Stimulated activated CD4-positive, alpha-beta T cell treated with anti-CD3 and anti-CD28 coated beads, TNF-alpha, amount 100 ng/mL, for 24 hours (primary cell): ENCODE measurements at regions not wholly inside any gene's neighbourhood (a gene's known extent, or its start where the extent isn't known, plus 50 kb on each side); places are given as distances from the start of the nearest gene placed in this dataset.

Source experiments
- DNase-seq, 3 experiments: peaks; one replicate each; pipeline ENCODE4 v3.0.0-alpha.2; 2020; ENCODE audit warnings: low read depth in 3 of 3

- no peak for DNase-seq
These were observed 63.9 kb upstream of the BARHL2 start for GRCh38 chr1:90780981-90781380.

GRCh38 chr1:90779573-90779972, 62.5 kb upstream of the BARHL2 start:
- no peak for DNase-seq

GRCh38 chr1:90778486-90778885, 61.4 kb upstream of the BARHL2 start:
- DNase-seq: no peak

GRCh38 chr1:90773812-90774211, 56.7 kb upstream of the BARHL2 start:
- DNase-seq: no peak

GRCh38 chr1:90768826-90769225, 51.7 kb upstream of the BARHL2 start:
- no peak for DNase-seq

- DNase-seq: no peak
These were observed 51.0 kb upstream of the BARHL2 start for GRCh38 chr1:90768098-90768497.
